ENCODE measurements at regions not wholly inside any gene's neighbourhood (a gene's known extent, or its start where the extent isn't known, plus 50 kb on each side); places are given as distances from the start of the nearest gene placed in this dataset.
"Not testable (repeated sequence)": the region's sequence is repeated elsewhere in the genome, so short reads cannot be mapped to it uniquely, and the experiment has no call there.

DNA sequence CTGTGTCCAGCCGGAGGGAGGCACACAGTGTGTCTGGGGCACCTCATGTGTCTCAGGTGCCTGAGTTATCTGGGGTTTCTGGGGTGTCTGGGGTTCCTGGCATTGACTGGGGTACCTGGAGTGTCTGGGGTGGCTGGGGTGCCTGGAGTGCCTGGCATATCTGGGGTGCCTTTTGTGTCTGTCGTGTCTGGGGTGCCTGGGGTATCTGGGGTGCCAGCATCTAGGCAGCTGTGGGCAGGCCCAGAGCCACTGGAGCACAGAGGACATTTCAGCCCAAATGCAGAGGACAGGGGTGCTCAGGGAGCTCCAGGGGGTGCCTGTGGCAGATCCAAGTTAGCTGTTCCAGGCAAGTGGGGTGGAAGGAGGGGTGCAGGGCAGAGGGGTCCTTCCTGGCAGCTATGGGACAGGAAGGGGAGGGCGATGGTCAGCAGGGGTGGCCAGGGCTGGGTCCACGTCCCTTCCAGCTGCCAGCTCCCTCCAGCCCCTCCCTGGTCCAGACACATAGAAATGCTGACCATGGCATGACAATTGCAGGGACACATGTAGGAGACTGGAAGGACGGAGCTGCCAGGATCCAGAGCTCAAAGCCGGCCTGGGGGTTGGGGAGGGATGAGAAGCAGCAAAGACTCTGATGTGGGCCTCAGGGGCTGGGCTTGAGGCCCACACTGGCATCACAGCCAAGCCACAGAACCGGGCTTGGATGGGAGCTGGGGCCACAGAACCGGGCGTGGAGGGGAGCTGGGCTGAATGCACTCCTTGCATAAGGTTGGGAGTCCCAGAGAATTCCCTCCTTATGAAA is 133.0 kb downstream of the BRD1 start:
- no peak for DNase-seq

DNA sequence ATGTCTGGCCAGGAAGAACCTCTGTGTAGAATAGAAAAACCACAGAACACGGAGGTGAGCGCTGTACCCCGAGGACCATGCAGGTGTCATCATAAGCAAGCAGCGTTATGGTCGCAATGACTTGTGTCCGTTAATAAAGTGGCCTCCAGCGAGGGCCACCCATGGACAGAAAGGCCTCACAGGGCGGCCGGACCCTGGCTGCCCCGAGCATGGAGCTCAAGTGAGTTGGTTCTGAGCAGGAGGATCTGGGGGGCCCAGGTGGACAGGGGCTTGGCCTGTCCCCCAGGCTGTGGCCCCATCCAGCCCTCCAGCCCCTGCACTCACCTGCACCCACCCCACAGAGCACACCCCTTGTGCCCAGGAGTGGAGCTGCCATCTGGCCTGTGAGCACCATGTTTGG is 133.8 kb downstream of the BRD1 start:
- DNase-seq: no peak

DNA sequence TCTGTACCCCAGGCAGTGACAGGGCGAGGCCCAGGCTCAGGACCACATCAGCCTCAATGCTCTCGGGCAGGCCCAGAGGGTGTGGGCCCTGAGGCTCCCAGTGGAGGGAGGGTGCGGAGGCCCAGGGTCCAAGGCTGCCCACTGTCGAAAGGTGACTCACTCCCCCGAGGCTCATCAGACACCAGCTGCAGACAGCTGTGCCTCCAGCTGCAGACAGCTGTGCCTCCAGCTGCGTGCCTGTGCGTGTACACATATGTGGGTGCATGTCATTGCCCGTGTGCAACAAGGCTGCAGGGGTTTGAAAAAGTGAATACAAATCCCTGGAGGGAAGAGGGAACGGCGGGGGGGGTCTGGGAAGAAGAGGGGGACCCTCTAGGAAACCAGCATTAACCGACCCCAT is 134.3 kb downstream of the BRD1 start:
- no peak for DNase-seq

DNA sequence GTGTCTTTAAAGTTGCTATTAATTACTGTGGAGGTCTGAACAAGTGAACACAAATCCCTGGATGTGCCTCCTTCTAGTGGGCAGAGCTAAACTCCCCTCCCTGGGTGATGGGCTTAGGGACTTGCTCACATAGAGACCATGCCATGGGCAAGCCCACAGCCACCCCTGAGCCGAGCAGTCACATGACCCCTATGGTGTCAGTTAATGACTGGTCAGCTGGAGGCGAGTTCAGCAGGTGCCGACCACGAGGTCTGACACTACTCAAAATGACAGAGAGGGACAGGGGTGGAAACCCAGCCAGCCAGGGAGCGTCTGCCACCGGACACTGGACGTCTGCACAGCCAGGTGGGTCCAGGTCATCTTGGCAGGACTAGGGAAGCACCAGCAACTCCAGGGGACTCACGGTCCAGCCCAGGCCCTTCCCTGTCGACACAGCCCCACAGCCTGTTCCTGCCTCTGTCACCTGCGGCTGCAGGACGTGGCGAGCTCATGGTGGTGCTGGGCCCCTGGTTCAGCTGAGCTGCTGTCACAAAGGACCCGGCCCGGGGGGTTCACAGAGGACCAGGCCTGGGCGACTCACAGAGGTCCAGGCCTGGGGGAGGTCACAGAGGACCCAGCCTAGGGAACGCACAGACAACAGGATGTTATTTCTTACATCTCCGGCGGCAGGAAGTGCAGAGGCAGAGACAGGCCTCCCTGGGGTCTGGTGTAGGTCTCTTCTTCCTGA is 135.0 kb downstream of the BRD1 start:
- DNase-seq: no peak

DNA sequence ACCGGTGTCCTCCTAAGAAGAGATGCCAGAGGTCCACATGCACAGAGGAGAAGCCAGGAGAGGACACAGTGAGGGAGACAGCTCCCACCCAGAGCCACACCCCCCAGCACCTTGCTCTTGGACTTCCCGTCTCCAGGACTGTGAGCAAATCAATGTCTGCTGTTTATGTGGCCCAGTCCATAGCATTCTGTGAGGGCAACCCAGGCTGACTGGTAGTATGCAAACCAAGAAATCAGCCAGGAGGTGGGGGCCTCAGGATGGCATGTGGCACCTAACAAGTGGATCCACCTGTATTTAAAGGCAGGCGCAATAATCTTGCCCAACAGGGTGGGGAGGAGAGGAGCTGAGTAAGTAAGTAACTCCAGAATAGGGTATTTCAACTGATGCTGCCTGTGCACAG is 136.4 kb downstream of the BRD1 start:
- no peak for DNase-seq

DNA sequence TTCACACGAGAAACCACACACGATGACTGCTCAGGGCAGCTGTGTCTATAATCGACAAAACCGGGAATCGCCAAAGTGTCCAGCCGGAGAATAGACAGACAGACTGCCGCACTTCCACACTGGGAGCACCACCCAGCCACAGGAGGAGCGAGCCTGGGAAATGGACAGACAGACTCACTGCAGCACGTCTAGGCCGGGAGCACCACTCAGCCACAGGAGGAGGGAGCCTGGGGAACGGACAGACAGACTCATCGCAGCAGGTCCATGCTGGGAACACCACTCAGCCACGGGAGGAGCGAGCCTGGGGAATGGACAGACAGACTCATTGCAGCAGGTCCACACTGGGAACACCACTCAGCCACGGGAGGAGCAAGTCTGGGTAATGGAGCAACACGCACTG is 137.2 kb downstream of the BRD1 start:
- DNase-seq: no peak

DNA sequence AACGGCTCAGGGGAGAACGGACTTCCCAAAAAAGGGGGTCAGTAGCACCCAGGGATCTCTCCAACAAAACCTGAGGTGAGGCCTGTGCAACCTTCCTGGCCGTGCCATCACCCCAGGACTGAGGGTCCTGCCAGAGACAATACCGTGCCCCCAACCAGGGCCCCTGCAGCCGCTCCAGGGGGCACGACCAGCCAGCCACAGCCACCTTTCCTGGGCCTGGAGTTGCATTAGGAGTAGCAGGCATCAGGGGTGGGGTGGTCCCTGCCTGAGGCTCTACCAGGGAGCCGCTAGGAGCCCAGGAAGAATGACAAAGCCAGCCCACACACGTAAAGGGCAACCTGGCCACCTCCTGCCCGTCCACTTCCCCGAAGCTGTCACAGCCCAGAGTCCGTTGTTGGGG is 137.8 kb downstream of the BRD1 start:
- no peak for DNase-seq

DNA sequence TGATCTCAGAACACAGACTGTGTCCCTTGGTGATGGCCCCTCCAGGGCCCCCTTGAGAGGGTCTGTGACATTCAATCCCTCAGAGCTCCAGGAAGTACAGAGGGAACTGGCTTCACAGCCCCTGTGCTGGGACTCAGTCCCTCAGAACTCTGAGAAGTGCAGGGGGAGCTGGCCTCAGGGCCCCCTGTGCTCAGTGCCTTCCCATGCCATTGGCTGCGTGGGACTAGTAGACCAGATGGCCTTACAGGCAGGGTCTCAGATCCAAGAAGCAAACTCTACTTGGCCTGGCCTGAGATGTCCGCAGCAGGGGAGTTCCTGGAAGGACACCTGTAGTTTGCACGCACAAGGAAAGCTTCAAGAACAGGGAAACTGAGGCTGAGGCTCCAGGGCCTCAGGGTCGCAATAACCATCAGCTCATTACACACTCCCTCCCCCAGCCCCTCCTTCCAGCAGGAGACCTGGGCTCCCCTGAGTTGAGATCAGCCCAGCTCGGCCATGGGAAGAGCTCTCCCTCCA is 138.4 kb downstream of the BRD1 start:
- no peak for DNase-seq

DNA sequence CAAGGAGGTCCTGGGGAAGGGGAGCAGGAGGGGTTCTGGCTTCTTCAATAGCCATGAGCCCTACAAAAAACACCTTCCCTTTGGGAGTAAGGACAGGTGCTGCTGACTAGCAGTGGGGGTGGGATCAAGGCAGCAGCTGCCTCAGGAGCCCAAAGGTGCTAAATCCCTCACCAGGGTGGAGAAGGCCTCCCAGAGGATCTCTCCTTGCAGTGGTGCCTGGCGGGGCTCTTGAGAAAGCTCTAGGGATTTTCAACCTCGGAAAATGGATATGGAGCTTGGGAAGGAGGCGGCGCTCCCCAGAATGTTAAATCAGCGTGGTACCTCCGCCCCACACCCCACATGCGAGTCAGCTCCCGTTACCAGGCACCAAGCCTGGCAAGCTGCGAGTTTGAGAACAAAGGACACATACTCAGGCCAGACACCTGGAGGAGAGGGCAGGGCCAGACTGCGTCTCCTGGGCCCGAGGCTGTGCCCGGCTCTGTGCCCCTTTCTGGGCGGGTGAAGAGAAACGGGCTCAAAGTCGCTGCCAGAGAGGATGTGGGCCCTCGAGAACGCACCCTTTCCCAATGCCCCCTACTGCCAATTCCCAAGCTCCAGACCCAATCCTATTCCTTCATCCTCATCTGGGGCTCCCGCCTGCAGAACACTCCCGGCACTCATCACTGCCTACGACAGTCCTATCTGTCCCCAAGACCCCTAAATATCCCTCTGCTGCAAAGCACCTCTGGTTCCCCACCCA is 139.0 kb downstream of the BRD1 start:
- no peak for DNase-seq

DNA sequence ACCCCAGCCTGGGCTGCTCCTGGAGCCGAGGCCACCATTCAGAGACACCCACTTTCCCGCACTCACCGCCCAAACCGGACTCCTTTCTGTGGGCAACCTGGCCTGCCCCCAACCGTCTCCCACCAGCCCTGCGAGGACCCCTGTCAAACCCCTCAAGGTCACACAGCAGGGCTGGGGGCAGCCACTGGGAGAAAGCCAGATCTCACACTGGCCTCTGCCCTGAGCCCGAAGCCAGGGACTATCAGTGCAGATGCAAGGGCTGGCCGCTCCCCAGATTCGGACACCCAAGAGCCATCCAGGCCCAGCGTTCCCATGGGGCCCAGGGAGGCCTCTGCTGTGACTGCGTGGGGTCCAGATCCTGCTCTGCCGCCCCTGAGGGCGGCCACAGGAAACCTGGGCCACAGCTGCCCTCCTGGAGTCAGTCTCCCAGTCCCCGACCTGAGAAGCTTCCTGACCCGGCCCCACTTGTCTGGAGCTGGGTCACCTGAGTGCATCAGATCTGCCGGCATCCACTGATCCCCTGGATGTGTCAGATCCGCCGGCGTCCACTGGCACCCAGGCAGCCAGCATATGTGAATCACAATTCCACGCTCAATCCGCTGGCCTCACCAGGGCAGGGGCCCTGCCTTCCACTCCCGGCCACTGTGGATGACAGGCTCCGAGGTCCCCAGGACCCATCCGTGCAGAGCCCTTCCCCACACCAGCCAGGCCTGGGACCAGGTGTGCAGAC is 139.7 kb downstream of the BRD1 start:
- DNase-seq: no peak

DNA sequence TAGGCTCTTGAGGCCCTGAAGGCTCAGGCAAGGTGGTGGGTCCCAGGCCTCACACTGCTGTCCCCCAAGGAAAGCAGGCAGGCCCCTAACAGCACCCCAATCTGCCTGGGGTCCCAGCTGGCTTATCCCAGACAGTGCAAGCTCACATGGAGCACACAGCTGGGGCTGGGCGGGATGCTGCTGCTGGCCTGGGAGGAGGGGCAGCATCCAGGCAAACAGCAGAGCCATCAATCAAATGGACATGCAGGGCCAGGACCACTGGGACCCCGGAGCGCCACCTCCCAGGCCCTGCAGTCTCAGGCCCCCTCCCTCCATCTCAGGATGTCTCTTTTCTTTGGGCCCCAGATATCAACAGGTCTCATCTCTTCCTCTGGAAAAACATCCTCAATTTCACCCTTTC is 140.3 kb downstream of the BRD1 start:
- no peak for DNase-seq

DNA sequence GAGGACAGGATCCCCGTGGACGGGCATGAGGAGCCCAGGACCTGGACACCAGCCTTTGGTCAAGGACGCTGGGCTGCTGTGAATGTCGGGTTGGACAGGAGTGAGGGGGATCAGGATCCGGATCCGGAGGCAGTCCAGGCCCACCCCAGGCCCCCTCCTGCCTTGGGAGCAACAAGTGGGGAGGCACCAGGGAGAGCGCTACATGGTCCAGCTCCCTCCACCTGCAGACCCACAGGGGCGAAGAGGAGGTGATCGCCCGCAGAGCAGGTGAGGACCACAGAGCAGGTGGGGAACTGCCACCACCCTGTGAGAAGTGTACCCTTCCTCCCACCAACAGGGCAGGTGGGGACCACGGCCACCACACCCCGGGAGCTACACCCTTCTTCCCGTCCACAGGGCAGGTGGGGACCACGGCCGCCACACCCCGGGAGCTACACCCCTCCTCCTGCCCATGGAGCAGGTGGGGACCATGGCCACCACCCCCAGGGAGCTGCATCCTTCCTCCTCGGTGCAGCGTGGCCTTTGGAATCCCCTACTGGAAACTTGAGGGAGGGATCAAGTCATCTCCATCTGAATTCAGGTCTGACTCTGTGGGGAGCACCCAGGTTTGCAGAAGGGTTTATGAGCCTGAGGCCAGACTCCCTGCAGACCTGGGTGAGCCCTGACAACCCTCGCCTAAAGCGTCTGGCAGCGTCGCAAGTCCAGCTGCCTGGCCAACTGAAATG is 141.0 kb downstream of the BRD1 start:
- DNase-seq: no peak

DNA sequence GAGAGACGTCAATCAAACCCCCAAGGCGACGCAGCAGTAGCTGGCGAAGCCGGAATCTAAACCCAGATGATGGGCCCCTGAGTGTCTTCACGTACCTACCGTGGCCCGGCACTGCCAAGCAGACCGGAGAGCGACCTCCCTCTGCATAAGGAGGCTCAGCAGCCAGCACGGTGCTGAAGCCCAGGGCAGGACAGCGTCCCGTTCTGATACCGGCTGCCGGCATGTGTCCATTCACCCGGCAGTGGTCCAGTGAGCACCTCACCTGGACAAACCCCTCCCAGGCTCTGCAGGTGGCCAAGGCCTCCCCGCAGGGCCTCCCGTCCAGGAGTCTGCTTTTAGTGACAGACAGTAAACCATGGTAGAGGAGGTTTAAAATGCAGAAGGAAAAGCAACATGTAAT is 142.0 kb downstream of the BRD1 start:
- DNase-seq: no peak

DNA sequence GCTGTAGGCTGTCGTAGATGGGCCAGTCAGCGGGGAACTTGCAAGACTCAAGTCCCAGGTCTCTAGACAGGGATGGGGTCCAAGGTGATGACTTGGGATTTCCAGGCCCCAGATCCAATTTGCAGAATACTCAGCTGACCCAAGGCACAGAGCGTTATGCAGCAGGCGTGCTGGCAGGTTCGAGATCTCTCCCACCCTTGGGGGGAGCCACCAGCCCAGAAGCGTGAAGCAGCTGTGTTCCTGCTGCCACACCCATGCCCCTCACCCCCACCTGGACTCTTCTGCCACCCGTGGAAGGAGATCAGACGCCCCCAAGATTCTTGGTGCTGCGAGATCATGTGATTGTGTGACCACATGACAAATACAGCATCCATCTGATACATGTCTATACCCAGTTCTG is 142.6 kb downstream of the BRD1 start:
- no peak for DNase-seq

DNA sequence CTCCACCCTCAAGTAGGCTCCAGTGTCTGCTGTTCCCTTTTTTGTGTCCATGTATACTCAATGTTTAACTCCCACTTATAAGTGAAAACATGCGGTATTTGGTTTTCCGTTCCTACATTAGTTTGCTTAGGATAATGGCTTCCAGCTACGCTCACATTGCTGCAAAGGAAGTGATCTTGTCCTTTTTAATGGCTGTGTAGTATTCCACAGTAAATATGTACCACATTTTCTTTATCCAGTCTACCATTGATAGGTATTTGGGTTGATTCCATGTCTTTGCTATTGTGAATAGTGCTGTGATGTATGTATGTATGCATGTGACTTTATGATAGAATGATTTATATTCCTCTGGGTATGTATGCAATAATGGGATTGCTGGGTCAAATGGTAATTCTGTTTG is 144.6 kb downstream of the BRD1 start:
- no peak for DNase-seq

DNA sequence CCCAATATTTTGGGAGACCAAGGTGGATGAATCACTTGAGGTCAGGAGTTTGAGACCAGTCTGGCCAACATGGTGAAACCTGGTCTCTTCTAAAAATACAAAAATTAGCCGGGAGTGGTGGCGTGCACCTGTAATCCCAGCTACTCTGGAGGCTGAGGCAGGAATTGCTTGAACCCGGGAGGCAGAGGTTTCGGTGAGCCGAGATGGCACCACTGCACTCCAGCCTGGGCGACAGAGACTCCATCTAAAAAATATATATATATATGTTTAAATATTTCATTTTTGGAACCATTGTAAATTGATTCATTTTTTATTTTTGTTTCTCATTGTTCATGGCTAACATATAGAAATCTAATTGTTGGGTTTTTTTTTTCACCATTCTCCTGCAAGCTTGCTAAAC is 146.9 kb downstream of the BRD1 start:
- not testable (repeated sequence) for DNase-seq

DNA sequence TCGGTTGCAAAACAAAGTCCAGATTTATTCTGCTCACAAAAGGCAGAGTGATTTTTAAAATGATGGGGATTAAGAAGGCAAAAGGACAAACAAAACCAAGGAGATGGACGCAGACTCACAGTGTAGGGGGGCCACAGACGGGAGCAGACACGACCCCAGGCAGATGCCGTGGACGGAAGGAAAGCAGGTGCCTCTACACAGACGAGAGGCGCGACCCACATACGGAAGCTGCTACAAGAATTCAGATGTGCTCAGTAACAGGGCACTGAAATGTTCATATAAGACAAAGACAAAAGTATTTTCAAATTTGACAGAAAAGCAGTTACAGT is 148.9 kb downstream of the BRD1 start:
- no peak for DNase-seq

DNA sequence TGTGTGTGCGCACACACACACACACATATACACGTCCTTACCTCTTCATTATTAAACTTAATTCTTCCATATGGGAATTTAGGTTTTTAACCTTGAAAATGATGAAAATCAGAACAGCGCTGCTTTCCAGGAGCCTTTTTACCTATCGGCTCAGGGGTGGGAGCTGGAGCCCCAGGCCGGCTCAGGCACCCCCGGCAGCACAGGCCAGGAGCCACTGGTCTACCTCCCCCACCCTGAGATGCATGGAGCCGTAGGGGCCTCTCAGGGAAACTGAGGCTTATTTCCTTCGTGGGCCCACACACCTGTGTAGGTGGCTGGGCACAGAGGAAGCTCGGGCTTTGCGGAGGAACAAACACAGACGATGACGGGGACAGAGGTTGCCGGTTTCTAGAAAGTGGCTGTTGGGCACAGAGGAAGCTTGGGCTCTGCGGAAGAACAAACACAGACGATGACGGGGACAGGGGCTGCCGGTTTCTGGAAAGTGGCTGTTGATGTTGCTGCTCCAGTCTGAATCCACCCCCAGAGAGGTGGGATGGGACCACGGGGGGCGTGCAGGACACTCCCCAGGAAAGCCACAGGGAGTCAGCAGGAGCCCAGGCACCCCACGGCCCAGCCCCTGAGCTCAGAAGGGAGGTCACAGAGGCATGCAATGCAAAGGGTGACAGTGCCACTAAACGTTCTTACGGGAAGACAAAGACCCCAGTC is 149.4 kb downstream of the BRD1 start:
- no peak for DNase-seq

DNA sequence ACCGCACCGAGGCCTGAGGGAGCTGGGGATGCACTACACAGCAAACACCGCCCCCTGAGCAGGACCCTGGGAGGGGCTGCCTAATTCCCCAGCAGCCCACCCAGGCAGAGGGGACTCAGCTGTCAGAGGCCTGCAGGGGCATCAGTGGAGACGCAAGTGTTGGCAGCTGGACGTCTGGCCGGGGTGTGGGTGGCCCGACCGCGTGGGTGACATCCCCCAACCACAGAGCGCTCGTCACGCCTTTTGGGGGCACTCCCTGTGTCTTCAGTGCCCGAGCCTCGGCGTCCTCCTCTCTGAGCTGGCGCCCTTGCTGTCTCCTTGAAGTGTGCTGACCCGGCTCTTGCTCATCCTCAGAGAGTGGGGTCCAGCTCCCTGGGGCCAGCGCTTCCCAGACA is 150.2 kb downstream of the BRD1 start:
- DNase-seq: no peak

DNA sequence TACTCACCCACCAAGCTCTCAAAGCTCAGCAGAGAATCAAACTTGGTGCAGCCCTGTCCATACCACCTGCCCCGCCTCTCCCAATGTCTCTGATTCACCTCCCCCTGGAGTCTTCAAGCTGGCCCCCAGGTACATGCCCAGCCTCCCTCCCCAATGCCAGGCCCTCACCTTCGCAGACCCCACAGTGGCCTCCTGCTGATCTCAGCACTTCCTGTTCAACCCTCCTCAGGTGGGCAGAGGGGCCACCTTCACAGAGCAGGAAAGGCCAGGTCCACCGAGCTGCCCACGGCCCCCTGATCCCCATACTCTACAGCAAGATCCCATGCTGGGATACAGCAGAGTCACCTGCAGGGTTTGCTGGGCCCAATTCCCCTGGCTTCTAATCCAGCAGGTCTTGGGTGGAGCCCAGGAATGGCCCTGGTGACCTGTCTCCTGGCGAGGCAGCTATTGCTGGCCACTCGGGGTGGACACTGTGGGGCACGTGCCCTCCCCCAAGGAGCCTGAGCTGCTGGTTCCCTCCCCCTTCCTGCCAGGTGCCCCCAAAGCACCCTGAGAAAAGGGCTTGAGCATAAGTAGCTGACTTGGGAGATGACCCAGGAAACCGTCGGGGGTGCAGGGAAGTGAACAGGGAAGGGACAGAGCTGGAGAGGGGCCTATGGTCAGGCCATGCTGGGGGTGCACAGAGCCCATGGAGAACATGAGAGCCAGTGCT is 150.7 kb downstream of the BRD1 start:
- no peak for DNase-seq

DNA sequence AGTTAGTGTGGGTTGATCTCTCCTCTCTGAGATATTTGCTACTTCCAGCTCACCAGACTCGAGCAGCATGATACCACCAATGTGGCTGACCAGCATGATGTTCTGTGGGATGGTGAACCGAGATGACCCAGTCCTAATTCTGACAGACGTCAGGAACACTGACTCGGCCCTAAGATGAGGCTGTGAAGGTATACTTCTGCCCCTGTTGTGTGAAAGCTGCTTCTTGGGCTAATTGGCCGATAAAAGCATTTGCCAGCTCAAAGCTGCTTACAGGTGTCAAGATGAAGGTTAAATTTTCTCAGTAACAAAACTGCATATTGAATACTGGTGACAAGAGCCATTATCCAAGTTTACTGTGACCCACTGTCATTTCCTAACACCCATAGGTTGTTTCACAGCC is 151.4 kb downstream of the BRD1 start:
- no peak for DNase-seq
